OCI-LY3 (cell line): ENCODE measurements at regions not wholly inside any gene's neighbourhood (a gene's known extent, or its start where the extent isn't known, plus 50 kb on each side); places are given as distances from the start of the nearest gene placed in this dataset.

Experiments
- CTCF ChIP-seq: fragments of 200-600, 300-600 bp; sonication (generic); IDR thresholded peaks from 2 replicates; pipeline ENCODE4 v1.5.1; 2014; ENCODE audit warnings: antibody characterized with exemption, low read length, low read depth
- EZH2phosphoT487 ChIP-seq: fragments of 200-600 bp; shearing (Covaris generic); IDR thresholded peaks from 2 replicates; pipeline ENCODE4 v1.6.1; 2018; ENCODE audit warnings: antibody characterized with exemption, mixed run types, low read depth

GRCh38 chr9:126122901-126123616 is 203.6 kb upstream of the MVB12B start:
- TF ChIP-seq EZH2phosphoT487 (no peak), CTCF (no peak)
